HG02852 (cell line): ENCODE measurements at regions not wholly inside any gene's neighbourhood (a gene's known extent, or its start where the extent isn't known, plus 50 kb on each side); places are given as distances from the start of the nearest gene placed in this dataset.
"Not testable (repeated sequence)": the region's sequence is repeated elsewhere in the genome, so short reads cannot be mapped to it uniquely, and the experiment has no call there.

ENCODE experiments used
- ATAC-seq: cut with Tn5 transposase; IDR thresholded peaks from one replicate; pipeline ENCODE4 v1.9.1; 2021; ENCODE audit warnings: mild to moderate bottlenecking, moderate library complexity; ENCODE audit not compliant: unreplicated experiment

GRCh38 chr4:81688085-81688484 lies 216.4 kb upstream of the RASGEF1B start:
- no peak for ATAC-seq

GRCh38 chr4:81687471-81687870 lies 215.8 kb upstream of the RASGEF1B start:
- no peak for ATAC-seq

- ATAC-seq: no peak
These were observed 213.4 kb upstream of the RASGEF1B start for GRCh38 chr4:81685104-81685503.

- no peak for ATAC-seq
These were observed 212.6 kb upstream of the RASGEF1B start for GRCh38 chr4:81684352-81684751.

- no peak for ATAC-seq
These were observed 210.8 kb upstream of the RASGEF1B start for GRCh38 chr4:81682492-81682891.

GRCh38 chr4:81679315-81679714 lies 207.6 kb upstream of the RASGEF1B start:
- ATAC-seq: no peak

- ATAC-seq: no peak
These were observed 207.1 kb upstream of the RASGEF1B start for GRCh38 chr4:81678801-81679200.

GRCh38 chr4:81676537-81676936 lies 204.8 kb upstream of the RASGEF1B start:
- no peak for ATAC-seq

- no peak for ATAC-seq
These were observed 204.2 kb upstream of the RASGEF1B start for GRCh38 chr4:81675791-81676393.

- ATAC-seq: no peak
These were observed 202.3 kb upstream of the RASGEF1B start for GRCh38 chr4:81673961-81674360.

GRCh38 chr4:81668328-81668727 lies 196.6 kb upstream of the RASGEF1B start:
- not testable (repeated sequence) for ATAC-seq

GRCh38 chr4:81667539-81667938 lies 195.8 kb upstream of the RASGEF1B start:
- ATAC-seq: no peak

- ATAC-seq: peak; percentile 75
These were observed 194.8 kb upstream of the RASGEF1B start for GRCh38 chr4:81666491-81666890.

- no peak for ATAC-seq
These were observed 193.9 kb upstream of the RASGEF1B start for GRCh38 chr4:81665649-81666048.

- no peak for ATAC-seq
These were observed 193.3 kb upstream of the RASGEF1B start for GRCh38 chr4:81665045-81665444.

GRCh38 chr4:81664079-81664478 lies 192.4 kb upstream of the RASGEF1B start:
- no peak for ATAC-seq

- ATAC-seq: no peak
These were observed 191.7 kb upstream of the RASGEF1B start for GRCh38 chr4:81663368-81663767.

- no peak for ATAC-seq
These were observed 187.3 kb upstream of the RASGEF1B start for GRCh38 chr4:81659051-81659450.

- no peak for ATAC-seq
These were observed 180.4 kb upstream of the RASGEF1B start for GRCh38 chr4:81652069-81652478.

- ATAC-seq: no peak
These were observed 179.7 kb upstream of the RASGEF1B start for GRCh38 chr4:81651243-81651899.

- ATAC-seq: no peak
These were observed 179.0 kb upstream of the RASGEF1B start for GRCh38 chr4:81650606-81651242.

- ATAC-seq: peak; percentile 97
These were observed 177.0 kb upstream of the RASGEF1B start for GRCh38 chr4:81648576-81649275.
